WTC11 (cell line): ENCODE measurements at regions not wholly inside any gene's neighbourhood (a gene's known extent, or its start where the extent isn't known, plus 50 kb on each side); places are given as distances from the start of the nearest gene placed in this dataset.

Source experiments
- CREM ChIP-seq: sonication (generic); formaldehyde crosslinking; IDR thresholded peaks from 2 replicates; pipeline ENCODE4 v1.8.1; 2022; ENCODE audit warnings: mild to moderate bottlenecking, missing genetic modification reagents, moderate library complexity
- FOXJ3 ChIP-seq: sonication (generic); formaldehyde crosslinking; IDR thresholded peaks from 2 replicates; pipeline ENCODE4 v1.9.0; 2021; ENCODE audit warnings: missing genetic modification reagents, mild to moderate bottlenecking, borderline replicate concordance
- IRF1 ChIP-seq: sonication (generic); formaldehyde crosslinking; IDR thresholded peaks from 2 replicates; pipeline ENCODE4 v1.8.0; 2023; ENCODE audit warnings: missing genetic modification reagents
- TEAD4 ChIP-seq: sonication (generic); formaldehyde crosslinking; IDR thresholded peaks from 2 replicates; pipeline ENCODE4 v1.8.0; 2022; ENCODE audit warnings: mild to moderate bottlenecking, missing genetic modification reagents
- ZBTB43 ChIP-seq: sonication (generic); formaldehyde crosslinking; IDR thresholded peaks from 2 replicates; pipeline ENCODE4 v1.8.1; 2023; ENCODE audit warnings: mild to moderate bottlenecking, missing genetic modification reagents
- TF ChIP-seq, protein P1 (sequence below): fragments of 200-600 bp; IDR thresholded peaks from 2 replicates; pipeline ENCODE4 v1.8.0; 2022; ENCODE audit warnings: antibody characterized with exemption
- TF ChIP-seq, protein P2 (sequence below): sonication (generic); formaldehyde crosslinking; IDR thresholded peaks from 2 replicates; pipeline ENCODE4 v1.8.1; 2023; ENCODE audit warnings: mild to moderate bottlenecking, missing genetic modification reagents, moderate library complexity
- TF ChIP-seq, protein P3 (sequence below): sonication (generic); formaldehyde crosslinking; IDR thresholded peaks from 2 replicates; pipeline ENCODE4 v1.8.0; 2022; ENCODE audit warnings: mild to moderate bottlenecking, missing genetic modification reagents
- TF ChIP-seq, protein P4 (sequence below): sonication (generic); formaldehyde crosslinking; conservative IDR thresholded peaks from 2 replicates; pipeline ENCODE4 v1.8.1; 2023; ENCODE audit warnings: mild to moderate bottlenecking, low read depth, missing genetic modification reagents, moderate library complexity

DNA sequence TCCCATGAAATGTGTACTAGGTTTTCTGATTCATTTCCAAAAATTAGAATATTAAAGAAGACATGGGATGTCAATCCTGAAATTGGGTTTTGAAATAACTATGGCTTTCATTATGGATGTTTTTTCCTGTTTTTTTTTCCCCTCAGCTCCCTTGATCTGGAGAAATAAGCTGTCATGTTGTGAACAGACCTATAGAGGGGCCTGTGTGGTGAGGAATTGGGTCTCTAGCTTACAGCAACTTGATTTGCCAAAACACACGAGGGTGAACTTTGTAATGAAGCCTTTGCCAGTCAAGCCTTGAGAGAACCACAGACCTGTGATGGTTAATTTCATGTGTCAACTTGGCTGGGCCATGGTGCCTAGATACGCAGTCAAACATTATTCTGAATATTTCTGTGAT, 2413.6 kb downstream of the PCDH7 start:
- TF ChIP-seq ZBTB43 (CRISPR knock-in tag) (no peak), IRF1 (no peak), TEAD4 (CRISPR knock-in tag) (no peak), FOXJ3 (CRISPR knock-in tag) (no peak), CREM (CRISPR knock-in tag) (no peak)
- TF ChIP-seq, protein P1, sequence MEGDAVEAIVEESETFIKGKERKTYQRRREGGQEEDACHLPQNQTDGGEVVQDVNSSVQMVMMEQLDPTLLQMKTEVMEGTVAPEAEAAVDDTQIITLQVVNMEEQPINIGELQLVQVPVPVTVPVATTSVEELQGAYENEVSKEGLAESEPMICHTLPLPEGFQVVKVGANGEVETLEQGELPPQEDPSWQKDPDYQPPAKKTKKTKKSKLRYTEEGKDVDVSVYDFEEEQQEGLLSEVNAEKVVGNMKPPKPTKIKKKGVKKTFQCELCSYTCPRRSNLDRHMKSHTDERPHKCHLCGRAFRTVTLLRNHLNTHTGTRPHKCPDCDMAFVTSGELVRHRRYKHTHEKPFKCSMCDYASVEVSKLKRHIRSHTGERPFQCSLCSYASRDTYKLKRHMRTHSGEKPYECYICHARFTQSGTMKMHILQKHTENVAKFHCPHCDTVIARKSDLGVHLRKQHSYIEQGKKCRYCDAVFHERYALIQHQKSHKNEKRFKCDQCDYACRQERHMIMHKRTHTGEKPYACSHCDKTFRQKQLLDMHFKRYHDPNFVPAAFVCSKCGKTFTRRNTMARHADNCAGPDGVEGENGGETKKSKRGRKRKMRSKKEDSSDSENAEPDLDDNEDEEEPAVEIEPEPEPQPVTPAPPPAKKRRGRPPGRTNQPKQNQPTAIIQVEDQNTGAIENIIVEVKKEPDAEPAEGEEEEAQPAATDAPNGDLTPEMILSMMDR: no peak
- TF ChIP-seq, protein P2, sequence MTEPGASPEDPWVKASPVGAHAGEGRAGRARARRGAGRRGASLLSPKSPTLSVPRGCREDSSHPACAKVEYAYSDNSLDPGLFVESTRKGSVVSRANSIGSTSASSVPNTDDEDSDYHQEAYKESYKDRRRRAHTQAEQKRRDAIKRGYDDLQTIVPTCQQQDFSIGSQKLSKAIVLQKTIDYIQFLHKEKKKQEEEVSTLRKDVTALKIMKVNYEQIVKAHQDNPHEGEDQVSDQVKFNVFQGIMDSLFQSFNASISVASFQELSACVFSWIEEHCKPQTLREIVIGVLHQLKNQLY (CRISPR knock-in tag): no peak
- TF ChIP-seq, protein P3, sequence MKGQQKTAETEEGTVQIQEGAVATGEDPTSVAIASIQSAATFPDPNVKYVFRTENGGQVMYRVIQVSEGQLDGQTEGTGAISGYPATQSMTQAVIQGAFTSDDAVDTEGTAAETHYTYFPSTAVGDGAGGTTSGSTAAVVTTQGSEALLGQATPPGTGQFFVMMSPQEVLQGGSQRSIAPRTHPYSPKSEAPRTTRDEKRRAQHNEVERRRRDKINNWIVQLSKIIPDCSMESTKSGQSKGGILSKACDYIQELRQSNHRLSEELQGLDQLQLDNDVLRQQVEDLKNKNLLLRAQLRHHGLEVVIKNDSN (CRISPR knock-in tag): no peak
- TF ChIP-seq, protein P4, sequence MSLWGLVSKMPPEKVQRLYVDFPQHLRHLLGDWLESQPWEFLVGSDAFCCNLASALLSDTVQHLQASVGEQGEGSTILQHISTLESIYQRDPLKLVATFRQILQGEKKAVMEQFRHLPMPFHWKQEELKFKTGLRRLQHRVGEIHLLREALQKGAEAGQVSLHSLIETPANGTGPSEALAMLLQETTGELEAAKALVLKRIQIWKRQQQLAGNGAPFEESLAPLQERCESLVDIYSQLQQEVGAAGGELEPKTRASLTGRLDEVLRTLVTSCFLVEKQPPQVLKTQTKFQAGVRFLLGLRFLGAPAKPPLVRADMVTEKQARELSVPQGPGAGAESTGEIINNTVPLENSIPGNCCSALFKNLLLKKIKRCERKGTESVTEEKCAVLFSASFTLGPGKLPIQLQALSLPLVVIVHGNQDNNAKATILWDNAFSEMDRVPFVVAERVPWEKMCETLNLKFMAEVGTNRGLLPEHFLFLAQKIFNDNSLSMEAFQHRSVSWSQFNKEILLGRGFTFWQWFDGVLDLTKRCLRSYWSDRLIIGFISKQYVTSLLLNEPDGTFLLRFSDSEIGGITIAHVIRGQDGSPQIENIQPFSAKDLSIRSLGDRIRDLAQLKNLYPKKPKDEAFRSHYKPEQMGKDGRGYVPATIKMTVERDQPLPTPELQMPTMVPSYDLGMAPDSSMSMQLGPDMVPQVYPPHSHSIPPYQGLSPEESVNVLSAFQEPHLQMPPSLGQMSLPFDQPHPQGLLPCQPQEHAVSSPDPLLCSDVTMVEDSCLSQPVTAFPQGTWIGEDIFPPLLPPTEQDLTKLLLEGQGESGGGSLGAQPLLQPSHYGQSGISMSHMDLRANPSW (CRISPR knock-in tag): no peak
